Hindlimb muscle (tissue), 1 donor: ENCODE measurements at regions not wholly inside any gene's neighbourhood (a gene's known extent, or its start where the extent isn't known, plus 50 kb on each side); places are given as distances from the start of the nearest gene placed in this dataset.
"Not testable (repeated sequence)": the region's sequence is repeated elsewhere in the genome, so short reads cannot be mapped to it uniquely, and the experiment has no call there.

Experiments used
- DNase-seq: peaks from one replicate; pipeline ENCODE4 v3.0.0-alpha.2; 2013

DNA sequence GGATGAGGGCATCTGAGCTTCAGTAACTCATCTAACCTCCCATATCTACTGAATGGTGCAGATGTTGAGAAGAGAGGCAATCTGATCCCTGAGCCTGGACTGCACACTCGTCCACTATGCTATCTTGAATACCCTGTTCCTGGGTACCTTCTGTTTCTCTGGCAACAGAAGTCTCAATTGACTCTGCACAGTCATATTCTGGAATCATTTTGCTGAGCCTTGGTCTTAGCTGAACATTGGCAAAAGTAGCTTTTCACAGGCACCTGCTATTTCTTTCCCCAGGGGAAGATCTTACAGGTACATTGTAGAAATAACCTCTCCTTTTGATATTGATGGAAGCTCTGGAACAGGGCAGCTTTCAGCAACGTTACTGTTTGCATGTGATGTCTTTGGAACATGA is 161.5 kb upstream of the GPR101 start:
- DNase-seq = no peak

DNA sequence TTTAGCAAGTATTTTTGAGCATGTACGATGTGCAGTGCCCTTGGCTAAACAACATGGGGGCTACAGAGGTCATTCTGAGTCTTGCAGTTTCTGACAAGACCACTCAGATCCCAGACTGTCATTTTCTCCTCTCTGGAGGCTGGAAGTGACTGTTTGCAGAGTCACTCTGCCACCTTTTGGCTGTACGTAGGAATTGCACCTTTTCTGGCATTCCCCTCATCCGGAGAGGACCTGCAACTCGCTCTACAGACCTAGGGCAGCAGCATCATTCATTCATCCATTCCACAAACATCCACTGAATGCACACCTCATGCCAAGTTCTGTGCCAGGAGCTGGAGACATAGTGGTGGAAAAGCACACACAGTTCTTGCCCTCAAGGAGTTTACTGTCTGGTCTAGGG is 160.4 kb upstream of the GPR101 start:
- DNase-seq = peak; percentile 10

DNA sequence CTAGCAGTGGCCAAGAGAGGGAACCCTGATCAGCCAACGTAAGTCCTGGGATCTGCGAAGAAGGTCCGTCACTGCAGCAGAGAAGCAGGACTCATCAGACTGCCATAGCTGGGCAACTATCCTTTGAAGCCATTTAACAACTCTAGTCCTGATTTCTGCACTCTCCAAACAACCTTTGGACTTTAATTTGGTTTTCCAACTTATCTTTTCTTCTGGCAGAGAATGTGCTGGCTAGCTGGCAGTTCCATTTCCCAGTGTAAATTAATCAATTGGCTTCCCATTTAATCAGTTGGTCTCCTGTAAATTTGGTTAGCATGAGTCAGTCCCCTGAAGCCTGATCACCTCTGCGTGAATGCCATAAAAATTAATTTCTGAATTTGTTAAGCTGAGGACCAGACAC is 153.7 kb upstream of the GPR101 start:
- no peak for DNase-seq

DNA sequence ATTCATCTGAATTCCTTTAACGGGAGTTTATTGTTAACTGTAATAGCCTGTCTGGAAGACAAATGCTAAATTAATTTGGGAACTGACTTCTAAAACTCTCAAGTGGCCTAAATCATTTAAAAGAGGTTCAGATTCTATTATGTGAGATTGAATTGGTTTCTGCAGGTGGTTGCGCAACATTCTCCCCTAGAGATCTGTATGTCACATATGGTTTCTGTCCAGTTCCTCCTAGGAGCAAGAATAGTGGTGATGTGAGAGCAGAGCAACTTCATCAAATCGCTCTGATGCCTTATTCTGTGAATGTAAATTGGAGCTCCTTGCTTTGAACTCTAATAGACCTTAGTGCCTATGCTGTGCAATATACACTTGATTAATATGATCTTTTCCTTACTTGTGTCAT is 144.6 kb upstream of the GPR101 start:
- DNase-seq = no peak

DNA sequence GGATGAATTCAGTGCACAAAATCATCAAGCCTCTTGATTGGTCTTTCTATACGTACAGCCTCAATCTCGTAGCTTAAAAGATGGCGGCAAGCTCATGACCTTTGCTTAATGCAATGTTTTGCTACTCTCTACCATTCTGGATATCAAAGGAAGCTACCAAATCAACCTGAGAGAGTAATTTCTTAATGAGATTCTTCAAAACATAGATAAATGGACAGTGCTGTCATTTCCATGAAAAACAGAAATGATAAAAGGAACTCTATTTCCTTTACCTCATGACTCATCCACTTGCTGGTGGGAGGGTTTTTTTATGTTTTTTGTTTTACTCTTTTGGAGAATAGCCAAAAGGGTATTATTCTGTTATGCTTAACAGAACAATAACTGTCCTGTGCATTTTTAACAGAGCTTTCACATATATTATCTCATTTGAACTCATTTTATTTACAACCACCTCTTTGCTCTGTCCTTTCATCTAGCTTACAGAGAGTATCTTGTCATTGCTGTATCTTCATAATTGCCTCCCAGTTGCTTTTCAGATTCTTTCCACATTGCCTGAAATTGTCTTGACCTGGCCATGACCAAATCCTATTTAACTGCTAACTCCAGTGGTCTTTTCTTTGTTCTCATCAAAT is 138.6 kb upstream of the GPR101 start:
- DNase-seq = no peak

DNA sequence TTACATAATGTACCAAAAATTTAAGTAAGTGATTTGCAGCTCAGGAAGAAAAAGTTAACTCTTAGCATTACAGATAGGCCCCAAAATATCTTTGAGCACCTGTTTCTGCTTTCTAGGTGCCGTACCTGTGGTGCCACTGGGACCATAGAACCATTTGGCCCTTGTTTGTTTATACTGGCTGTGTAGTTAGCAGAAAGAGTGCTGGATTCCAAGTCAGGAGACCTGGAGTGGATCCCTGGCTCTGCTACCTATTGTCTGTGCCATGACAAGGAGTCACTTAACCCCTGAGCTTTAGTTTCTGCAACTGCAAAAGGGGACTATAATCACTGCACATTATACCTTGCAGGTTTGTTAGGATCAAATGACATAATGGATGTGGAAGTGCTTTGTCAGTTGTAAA is 137.8 kb upstream of the GPR101 start:
- no peak for DNase-seq

DNA sequence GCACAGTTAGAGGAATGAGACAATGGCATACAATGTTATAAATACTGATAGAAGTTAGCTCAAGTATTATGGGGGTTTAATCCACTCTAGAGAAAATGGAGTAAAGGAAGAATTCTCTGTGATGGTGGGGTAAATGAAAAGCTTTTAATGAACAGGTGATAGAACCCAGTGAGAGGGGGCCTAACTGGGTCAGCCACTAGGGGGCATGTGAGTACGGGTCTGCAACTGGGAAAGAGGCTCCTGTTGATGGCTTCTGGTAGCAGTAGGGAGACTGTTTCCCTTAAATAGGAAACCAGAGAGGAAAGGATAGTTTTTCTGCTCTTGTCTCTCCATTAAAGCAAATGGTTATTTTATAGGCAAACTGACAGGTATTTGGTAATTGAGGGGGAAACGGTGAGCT is 132.8 kb upstream of the GPR101 start:
- DNase-seq = no peak

DNA sequence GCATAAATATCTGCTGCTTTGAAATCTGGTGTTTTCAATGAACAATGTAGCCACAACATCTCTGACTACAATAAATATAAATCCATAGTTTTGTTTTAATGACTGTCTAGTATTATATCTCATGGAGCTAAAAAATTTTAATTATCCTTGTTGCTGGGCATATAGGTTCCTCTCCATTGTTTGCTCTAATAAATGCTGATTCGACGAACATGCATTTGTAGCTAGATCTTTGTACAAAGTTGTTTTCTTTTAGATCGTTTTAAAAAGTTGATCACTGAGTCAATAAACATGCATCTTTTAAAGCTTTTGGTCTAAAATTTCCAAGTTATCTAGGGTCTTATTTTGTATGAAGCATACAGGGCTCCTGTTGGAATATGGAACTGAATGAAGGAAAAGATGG is 130.5 kb upstream of the GPR101 start:
- DNase-seq = no peak

DNA sequence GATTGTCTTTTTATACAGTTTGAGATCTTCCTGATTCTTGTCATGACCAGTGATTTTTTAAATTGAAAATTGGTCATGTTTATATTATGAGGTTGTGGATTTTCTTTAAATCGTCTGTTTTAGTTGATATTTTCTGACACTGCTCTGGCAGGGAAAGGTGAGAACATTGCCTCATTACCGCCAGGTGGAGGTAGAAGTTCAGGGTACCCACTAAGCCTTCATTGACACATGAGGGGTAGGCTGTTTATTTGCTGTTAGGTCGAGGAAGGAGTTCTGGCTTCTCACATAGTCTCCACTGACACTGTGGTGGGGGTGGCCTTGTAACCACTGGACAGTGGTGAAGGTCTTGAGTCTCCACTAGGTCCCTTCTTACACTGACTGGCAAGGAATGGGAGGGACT is 117.6 kb upstream of the GPR101 start:
- no peak for DNase-seq

DNA sequence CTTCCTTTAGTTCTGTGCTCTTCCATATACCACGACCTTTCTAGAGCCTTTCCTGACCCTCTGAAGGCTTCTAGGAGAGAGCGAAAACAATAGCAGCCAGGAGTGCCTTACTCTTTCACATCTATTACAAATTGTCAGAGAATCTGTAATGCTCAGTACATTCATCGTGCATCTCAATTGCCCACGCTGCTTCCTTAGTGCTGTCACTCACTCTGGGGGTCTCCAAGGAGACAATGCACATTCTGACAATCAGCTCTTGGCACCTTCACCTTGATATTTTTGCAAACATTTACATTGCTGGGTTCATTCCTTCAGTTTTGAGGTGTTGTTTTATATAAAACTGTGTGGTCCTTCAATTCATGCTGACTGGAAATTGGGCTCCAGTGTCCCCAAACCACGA is 110.1 kb upstream of the GPR101 start:
- no peak for DNase-seq

DNA sequence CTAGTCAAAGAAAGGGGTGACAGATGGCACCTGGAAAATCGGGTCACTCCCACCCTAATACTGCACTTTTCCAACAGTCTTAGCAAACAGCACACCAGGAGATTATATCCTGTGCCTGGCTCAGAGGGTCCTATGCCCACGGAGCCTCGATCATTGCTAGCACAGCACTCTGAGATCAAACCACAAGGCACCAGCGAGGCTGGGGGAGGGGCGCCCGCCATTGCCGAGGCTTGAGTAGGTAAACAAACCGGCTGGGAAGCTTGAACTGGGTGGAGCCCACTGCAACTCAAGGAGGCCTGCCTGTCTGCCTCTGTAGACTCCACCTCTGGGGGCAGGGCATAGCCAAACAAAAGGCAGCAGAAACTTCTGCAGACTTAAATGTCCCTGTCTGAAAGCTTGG is 88.9 kb upstream of the GPR101 start:
- not testable (repeated sequence) for DNase-seq

DNA sequence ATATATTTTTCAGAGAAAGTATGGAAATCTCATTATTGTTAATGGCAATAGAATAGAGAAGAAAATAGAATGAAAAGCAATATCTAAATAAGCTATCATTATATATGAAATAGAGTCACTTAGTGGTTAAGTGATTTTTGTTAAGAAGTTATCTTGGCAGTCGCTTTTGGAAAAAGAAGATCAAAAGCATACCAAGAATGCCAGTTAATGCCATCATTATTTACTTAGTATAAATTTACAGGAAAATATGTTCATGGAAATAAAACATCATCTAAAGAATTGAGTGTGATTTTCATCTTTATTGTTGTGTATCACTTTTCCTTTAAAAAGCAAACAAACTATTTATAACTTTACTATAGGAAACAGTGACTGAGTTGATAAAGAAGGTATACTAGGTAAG is 85.3 kb upstream of the GPR101 start:
- no peak for DNase-seq

DNA sequence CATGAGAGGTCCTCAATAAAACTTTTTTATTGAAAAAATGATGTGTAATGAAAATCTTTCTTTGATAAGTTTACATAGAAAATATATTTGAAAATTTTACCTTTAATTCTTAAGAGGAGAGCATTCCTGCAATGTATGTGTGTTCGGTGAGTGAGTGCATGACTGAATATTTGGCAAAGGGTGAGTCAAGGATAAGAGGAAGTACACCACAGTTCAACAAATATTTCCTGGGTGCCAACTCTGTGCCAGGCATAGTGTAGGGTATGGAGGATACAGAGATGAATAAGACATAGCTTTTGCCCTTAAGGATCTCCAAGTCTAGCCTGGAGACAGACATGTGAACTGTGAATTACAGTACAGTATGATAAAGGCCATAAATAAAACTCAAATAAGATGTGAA is 84.7 kb upstream of the GPR101 start:
- DNase-seq = no peak

DNA sequence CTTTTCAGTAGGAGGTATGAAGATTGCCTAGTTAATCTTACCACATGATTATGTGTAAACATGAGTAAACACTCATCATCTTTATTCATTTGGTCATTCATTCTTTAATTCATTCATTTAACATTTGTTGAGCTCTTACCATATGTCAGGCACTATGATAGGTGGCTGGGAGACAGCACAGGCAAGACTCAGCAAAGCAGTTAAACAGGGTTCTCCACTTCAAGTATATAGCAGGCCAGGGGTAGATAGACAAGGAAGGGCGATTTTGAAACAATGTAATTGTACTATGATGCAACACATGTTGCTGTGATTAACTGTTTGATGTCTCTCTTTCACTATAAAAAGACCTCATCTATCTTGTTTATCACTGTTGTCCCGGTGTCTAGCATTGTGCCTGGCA is 84.3 kb upstream of the GPR101 start:
- DNase-seq = no peak

DNA sequence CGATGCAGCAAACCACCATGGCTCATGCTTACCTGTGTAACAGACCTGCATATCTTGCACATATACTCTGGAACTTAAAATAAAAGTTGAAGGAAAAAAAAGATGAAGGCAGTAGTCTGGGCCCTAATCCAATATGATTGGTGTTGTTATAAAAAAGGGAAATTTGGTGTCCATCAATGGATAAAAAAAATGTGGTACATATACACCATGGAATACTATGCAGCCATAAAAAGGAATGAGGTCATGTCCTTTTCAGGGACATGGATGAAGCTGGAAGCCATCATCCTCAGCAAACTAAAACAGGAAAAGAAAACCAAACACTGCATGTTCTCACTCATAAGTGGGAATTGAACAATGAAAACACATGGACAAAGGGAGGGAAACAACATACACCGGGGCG is 74.1 kb upstream of the GPR101 start:
- DNase-seq = not testable (repeated sequence)

DNA sequence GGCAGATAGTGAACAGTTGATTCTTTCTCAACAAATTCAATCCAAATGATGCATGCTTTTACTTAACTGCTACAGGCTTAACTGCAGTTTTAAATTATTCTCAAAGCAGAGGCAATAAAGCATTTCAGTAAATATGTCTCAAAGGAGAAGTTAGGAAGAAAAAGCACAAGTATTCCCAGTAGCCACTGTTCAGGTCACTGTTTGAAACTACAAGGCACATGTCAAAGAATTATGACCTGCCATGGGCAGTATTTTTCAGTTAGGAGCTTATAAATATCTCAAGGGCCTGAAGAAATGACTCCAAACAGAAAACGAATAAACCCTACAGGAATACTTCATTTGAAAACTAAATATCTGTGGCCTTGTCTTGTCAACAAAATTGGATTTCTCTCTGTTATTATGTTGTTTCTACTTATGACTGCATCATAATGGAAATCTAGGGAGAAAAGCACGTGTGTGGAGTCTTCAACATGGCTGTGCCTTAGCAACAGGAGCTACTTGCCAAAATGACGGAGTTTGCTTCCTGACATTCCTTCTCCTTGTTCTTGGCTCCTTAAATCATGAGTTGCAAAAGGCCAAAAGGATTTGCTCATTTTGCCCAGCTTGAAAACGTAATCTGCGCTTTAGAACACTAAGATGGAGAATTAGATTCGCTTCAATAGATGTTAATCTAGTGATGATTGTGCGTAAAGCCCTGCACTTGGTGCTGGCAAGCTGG is 67.6 kb upstream of the GPR101 start:
- peak; percentile 29 for DNase-seq
